ENCODE measurements at regions not wholly inside any gene's neighbourhood (a gene's known extent, or its start where the extent isn't known, plus 50 kb on each side); places are given as distances from the start of the nearest gene placed in this dataset.

DNA sequence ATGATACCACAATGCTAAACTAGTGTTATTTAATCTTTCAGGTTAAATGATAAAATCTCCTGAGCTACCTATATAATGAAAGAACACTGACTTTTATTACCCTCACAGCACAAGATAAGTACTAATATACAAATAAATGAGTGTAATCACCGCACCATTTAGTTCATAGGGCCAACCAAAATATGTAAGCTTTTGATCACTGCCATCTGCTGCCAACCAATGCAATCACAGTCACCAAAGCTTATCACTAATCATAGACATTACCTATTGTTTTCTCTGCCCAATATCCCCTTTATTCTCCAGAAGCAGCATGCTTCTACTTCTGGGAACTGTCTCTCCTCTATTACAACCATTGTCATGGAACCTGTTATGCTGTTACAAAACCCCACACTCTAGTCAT is 151.6 kb upstream of the LRATD1 start:
- TF ChIP-seq POLR2A (IDR thresholded peaks at IDR 0.05; ENCODE audit: low read length) (no peak), ESRRA (IDR thresholded peaks at IDR 0.05; ENCODE audit: borderline replicate concordance, low read length) (no peak), EP300 (IDR thresholded peaks at IDR 0.05) (no peak), BHLHE40 (IDR thresholded peaks at IDR 0.05; ENCODE audit: low read depth, low read length) (no peak), JUN (IDR thresholded peaks at IDR 0.05) (no peak), RCOR1 (IDR thresholded peaks at IDR 0.05; ENCODE audit: low read depth, low read length) (no peak), CBX8 (IDR thresholded peaks at IDR 0.05) (no peak)
- TF ChIP-seq, protein P1, sequence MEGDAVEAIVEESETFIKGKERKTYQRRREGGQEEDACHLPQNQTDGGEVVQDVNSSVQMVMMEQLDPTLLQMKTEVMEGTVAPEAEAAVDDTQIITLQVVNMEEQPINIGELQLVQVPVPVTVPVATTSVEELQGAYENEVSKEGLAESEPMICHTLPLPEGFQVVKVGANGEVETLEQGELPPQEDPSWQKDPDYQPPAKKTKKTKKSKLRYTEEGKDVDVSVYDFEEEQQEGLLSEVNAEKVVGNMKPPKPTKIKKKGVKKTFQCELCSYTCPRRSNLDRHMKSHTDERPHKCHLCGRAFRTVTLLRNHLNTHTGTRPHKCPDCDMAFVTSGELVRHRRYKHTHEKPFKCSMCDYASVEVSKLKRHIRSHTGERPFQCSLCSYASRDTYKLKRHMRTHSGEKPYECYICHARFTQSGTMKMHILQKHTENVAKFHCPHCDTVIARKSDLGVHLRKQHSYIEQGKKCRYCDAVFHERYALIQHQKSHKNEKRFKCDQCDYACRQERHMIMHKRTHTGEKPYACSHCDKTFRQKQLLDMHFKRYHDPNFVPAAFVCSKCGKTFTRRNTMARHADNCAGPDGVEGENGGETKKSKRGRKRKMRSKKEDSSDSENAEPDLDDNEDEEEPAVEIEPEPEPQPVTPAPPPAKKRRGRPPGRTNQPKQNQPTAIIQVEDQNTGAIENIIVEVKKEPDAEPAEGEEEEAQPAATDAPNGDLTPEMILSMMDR (IDR thresholded peaks at IDR 0.05): no peak
- TF ChIP-seq, protein P2, sequence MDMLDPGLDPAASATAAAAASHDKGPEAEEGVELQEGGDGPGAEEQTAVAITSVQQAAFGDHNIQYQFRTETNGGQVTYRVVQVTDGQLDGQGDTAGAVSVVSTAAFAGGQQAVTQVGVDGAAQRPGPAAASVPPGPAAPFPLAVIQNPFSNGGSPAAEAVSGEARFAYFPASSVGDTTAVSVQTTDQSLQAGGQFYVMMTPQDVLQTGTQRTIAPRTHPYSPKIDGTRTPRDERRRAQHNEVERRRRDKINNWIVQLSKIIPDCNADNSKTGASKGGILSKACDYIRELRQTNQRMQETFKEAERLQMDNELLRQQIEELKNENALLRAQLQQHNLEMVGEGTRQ (IDR thresholded peaks at IDR 0.05): no peak
- TF ChIP-seq, protein P3, sequence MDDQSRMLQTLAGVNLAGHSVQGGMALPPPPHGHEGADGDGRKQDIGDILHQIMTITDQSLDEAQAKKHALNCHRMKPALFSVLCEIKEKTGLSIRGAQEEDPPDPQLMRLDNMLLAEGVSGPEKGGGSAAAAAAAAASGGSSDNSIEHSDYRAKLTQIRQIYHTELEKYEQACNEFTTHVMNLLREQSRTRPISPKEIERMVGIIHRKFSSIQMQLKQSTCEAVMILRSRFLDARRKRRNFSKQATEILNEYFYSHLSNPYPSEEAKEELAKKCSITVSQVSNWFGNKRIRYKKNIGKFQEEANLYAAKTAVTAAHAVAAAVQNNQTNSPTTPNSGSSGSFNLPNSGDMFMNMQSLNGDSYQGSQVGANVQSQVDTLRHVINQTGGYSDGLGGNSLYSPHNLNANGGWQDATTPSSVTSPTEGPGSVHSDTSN (IDR thresholded peaks at IDR 0.05): no peak

Data from A549 (cell line).